B cell (primary cell): ENCODE measurements at regions not wholly inside any gene's neighbourhood (a gene's known extent, or its start where the extent isn't known, plus 50 kb on each side); places are given as distances from the start of the nearest gene placed in this dataset.
"Not testable (repeated sequence)": the region's sequence is repeated elsewhere in the genome, so short reads cannot be mapped to it uniquely, and the experiment has no call there.

Source experiments
- EZH2 ChIP-seq: IDR thresholded peaks from 2 replicates; pipeline ENCODE4 v1.6.1; 2012; ENCODE audit warnings: borderline replicate concordance, low read depth, mild to moderate bottlenecking, moderate library complexity, low read length; ENCODE audit not compliant: insufficient read depth, poor library complexity, severe bottlenecking
- TF ChIP-seq, protein P1 (sequence below): fragments of 200-600 bp; IDR thresholded peaks from one replicate; pipeline ENCODE4 v1.8.0; 2022; ENCODE audit warnings: antibody characterized with exemption, mild to moderate bottlenecking

DNA sequence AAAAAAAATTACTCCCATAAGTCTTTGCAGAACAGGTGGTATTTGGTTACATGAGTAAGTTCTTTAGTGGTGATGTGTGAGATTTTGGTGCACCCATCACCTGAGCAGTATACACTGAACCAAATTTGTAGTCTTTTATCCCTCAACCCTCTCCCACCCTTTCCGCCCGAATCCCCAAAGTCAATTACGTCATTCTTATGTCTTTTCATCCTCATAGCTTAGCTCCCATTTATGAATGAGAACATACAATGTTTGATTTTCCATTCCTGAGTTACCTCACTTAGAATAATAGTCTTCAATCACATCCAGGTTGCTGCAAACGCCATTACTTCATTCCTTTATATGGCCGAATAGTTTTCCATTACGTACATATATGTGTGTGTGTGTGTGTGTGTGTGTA, 2742.7 kb downstream of the ARAP2 start:
- TF ChIP-seq EZH2: not testable (repeated sequence)
- TF ChIP-seq, protein P1, sequence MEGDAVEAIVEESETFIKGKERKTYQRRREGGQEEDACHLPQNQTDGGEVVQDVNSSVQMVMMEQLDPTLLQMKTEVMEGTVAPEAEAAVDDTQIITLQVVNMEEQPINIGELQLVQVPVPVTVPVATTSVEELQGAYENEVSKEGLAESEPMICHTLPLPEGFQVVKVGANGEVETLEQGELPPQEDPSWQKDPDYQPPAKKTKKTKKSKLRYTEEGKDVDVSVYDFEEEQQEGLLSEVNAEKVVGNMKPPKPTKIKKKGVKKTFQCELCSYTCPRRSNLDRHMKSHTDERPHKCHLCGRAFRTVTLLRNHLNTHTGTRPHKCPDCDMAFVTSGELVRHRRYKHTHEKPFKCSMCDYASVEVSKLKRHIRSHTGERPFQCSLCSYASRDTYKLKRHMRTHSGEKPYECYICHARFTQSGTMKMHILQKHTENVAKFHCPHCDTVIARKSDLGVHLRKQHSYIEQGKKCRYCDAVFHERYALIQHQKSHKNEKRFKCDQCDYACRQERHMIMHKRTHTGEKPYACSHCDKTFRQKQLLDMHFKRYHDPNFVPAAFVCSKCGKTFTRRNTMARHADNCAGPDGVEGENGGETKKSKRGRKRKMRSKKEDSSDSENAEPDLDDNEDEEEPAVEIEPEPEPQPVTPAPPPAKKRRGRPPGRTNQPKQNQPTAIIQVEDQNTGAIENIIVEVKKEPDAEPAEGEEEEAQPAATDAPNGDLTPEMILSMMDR: not testable (repeated sequence)
